WTC11 (cell line): ENCODE measurements at regions not wholly inside any gene's neighbourhood (a gene's known extent, or its start where the extent isn't known, plus 50 kb on each side); places are given as distances from the start of the nearest gene placed in this dataset.

ENCODE experiments used
- AFF4 ChIP-seq: sonication (generic); formaldehyde crosslinking; IDR thresholded peaks from 2 replicates; pipeline ENCODE4 v1.8.1; 2023; ENCODE audit warnings: mild to moderate bottlenecking, missing genetic modification reagents, borderline replicate concordance
- CTCF ChIP-seq: fragments of 200-600 bp; IDR thresholded peaks from 2 replicates; pipeline ENCODE4 v1.8.0; 2022; ENCODE audit warnings: antibody characterized with exemption
- E2F5 ChIP-seq: sonication (generic); formaldehyde crosslinking; IDR thresholded peaks from 2 replicates; pipeline ENCODE4 v1.8.1; 2022; ENCODE audit warnings: mild to moderate bottlenecking, moderate library complexity, missing genetic modification reagents
- ELF4 ChIP-seq: sonication (generic); formaldehyde crosslinking; IDR thresholded peaks from 2 replicates; pipeline ENCODE4 v1.8.1; 2022; ENCODE audit warnings: low read depth, mild to moderate bottlenecking, moderate library complexity, missing genetic modification reagents
- ETV6 ChIP-seq: sonication (generic); formaldehyde crosslinking; IDR thresholded peaks from 2 replicates; pipeline ENCODE4 v1.8.1; 2022; ENCODE audit warnings: mild to moderate bottlenecking, missing genetic modification reagents
- JUN ChIP-seq: sonication (generic); formaldehyde crosslinking; IDR thresholded peaks from 2 replicates; pipeline ENCODE4 v1.8.0; 2023; ENCODE audit warnings: mild to moderate bottlenecking, missing genetic modification reagents
- MLX ChIP-seq: sonication (generic); formaldehyde crosslinking; IDR thresholded peaks from 2 replicates; pipeline ENCODE4 v1.8.1; 2023; ENCODE audit warnings: mild to moderate bottlenecking, missing genetic modification reagents, moderate library complexity
- SP1 ChIP-seq: sonication (generic); formaldehyde crosslinking; conservative IDR thresholded peaks from 2 replicates; pipeline ENCODE4 v1.8.1; 2022; ENCODE audit warnings: missing genetic modification reagents
- STAT6 ChIP-seq: sonication (generic); formaldehyde crosslinking; conservative IDR thresholded peaks from 2 replicates; pipeline ENCODE4 v1.8.1; 2023; ENCODE audit warnings: mild to moderate bottlenecking, low read depth, missing genetic modification reagents, moderate library complexity
- USF1 ChIP-seq: sonication (generic); formaldehyde crosslinking; IDR thresholded peaks from 2 replicates; pipeline ENCODE4 v1.8.0; 2022; ENCODE audit warnings: mild to moderate bottlenecking, missing genetic modification reagents

- TF ChIP-seq AFF4 (CRISPR knock-in tag) (no peak), CTCF (no peak), STAT6 (CRISPR knock-in tag) (no peak), JUN (CRISPR knock-in tag) (no peak), ETV6 (CRISPR knock-in tag) (no peak), ELF4 (CRISPR knock-in tag) (no peak), SP1 (CRISPR knock-in tag) (no peak), MLX (no peak), USF1 (CRISPR knock-in tag) (no peak), E2F5 (CRISPR knock-in tag) (no peak)
Observed at GRCh38 chr2:168304024-168304681, 56.8 kb upstream of the STK39 start.
